ENCODE measurements at regions not wholly inside any gene's neighbourhood (a gene's known extent, or its start where the extent isn't known, plus 50 kb on each side); places are given as distances from the start of the nearest gene placed in this dataset.
A peak's percentile ranks its signal among the peaks of the same experiment; 100 is the strongest.

DNA sequence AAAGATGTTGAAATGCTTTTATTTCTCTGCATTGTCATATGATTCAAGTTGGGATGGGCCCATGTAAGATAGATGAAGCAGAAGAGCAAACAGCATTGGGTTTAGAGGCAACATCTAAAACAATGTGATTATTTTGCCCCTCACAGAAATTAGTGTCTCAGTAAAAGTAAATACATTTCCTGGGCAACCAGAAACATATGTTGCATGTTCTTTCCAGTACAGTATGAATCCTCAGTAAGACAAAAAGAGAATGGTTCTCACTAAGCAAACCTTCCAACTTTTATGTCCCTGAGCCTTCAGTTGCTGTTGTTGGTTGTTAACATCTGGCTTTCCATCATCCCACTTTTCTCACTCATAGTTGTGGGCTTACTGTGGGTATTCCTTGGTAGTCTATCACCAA is 222.5 kb upstream of the PRPS1L1 start:
- H3K36me3 ChIP-seq (ENCODE audit: low read depth): no peaks in the 10 kb centered on the region
- H3K27me3 ChIP-seq (replicated peaks; ENCODE audit: insufficient read depth): no peaks in the 10 kb centered on the region
- in situ Hi-C loops (cut with MboI): no loop called here
- no peaks in the 10 kb centered on the region for H3F3A ChIP-seq (ENCODE audit: insufficient read depth)
- no peak overlapping the region for H3K4me2 ChIP-seq (ENCODE audit: unreplicated experiment)
- TF ChIP-seq EZH2 (IDR thresholded peaks at IDR 0.05; ENCODE audit: insufficient read depth, poor library complexity, severe bottlenecking): no peak
- TF ChIP-seq EZH2phosphoT487 (IDR thresholded peaks at IDR 0.05; ENCODE audit: insufficient read depth, low read depth): no peak
- H3K9ac ChIP-seq: no peak overlapping the region
- no peaks in the 10 kb centered on the region for H4K20me1 ChIP-seq (ENCODE audit: insufficient read depth)
- no peaks in the 10 kb centered on the region for H3K79me2 ChIP-seq (ENCODE audit: insufficient read depth)
- H2AFZ ChIP-seq: no peak overlapping the region
- no peak overlapping the region for H3K27ac ChIP-seq
- no peaks in the 10 kb centered on the region for H3K9me2 ChIP-seq (ENCODE audit: insufficient read depth)
- no peaks in the 10 kb centered on the region for H3K9me3 ChIP-seq (ENCODE audit: low read depth)
- H3K4me3 ChIP-seq: no peak overlapping the region
- no peaks in the 10 kb centered on the region for H3K4me1 ChIP-seq (ENCODE audit: insufficient read depth)
- no peak for DNase-seq

DNA sequence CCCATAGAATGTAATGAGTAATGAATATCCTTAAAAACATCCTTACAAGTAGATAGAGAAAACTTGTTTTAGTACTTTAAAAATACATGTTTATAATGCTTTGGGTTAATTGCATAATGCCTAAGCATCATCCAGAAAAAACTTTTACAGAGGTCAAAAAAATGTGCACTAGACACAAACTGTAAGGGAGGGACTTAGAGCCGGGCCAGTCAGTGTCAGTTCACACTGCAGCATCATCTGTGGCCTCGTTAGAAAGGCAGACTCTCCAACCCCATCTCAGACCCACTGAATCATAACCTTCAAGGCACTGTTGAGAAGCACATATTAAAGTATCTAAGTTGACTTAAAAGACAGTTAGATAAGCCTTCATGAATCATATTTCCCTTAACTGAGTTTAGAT is 230.1 kb upstream of the PRPS1L1 start:
- no peak for TF ChIP-seq EZH2 (IDR thresholded peaks at IDR 0.05; ENCODE audit: insufficient read depth, poor library complexity, severe bottlenecking)
- no peak for TF ChIP-seq EZH2phosphoT487 (IDR thresholded peaks at IDR 0.05; ENCODE audit: insufficient read depth, low read depth)
- 19 to 25% methylated on average over 2 of the region's 2 CpGs for WGBS, 2 experiments (ENCODE audit: low coverage in 1 of 2, low lambda C conversion rate in 2 of 2, missing lambda C conversion rate in 2 of 2)
- no peak overlapping the region for H3K27ac ChIP-seq
- no peak overlapping the region for H3K9ac ChIP-seq
- H3K4me3 ChIP-seq: no peak overlapping the region
- no peak overlapping the region for H3K4me2 ChIP-seq (ENCODE audit: unreplicated experiment)
- no peaks in the 10 kb centered on the region for H3K79me2 ChIP-seq (ENCODE audit: insufficient read depth)
- H3K36me3 ChIP-seq (ENCODE audit: low read depth): no peaks in the 10 kb centered on the region
- no peaks in the 10 kb centered on the region for H4K20me1 ChIP-seq (ENCODE audit: insufficient read depth)
- in situ Hi-C loops (cut with MboI): no loop called here
- H3F3A ChIP-seq (ENCODE audit: insufficient read depth): no peaks in the 10 kb centered on the region
- H3K9me3 ChIP-seq (ENCODE audit: low read depth): no peaks in the 10 kb centered on the region
- no peaks in the 10 kb centered on the region; the same call in 1 of the 2 replicates for H3K9me2 ChIP-seq (ENCODE audit: insufficient read depth)
- no peak overlapping the region for H2AFZ ChIP-seq
- H3K4me1 ChIP-seq (ENCODE audit: insufficient read depth): no peaks in the 10 kb centered on the region
- no peaks in the 10 kb centered on the region for H3K27me3 ChIP-seq (replicated peaks; ENCODE audit: insufficient read depth)
- DNase-seq: peak; percentile 52

GRCh38 chr7:18262058-18262457 is 233.5 kb upstream of the HDAC9 start:
- H3K9me2 ChIP-seq (ENCODE audit: insufficient read depth): no peaks in the 10 kb centered on the region; the same call in 1 of the 2 replicates
- no peak overlapping the region for H3K9ac ChIP-seq
- H2AFZ ChIP-seq: no peak overlapping the region
- H3K4me1 ChIP-seq (ENCODE audit: insufficient read depth): no peaks in the 10 kb centered on the region
- no peaks in the 10 kb centered on the region for H3K27me3 ChIP-seq (replicated peaks; ENCODE audit: insufficient read depth)
- no peak overlapping the region for H3K4me2 ChIP-seq (ENCODE audit: unreplicated experiment)
- DNase-seq: peak; percentile 16
- H3K36me3 ChIP-seq (ENCODE audit: low read depth): no peaks in the 10 kb centered on the region
- no peaks in the 10 kb centered on the region for H3F3A ChIP-seq (ENCODE audit: insufficient read depth)
- H3K4me3 ChIP-seq: no peak overlapping the region
- TF ChIP-seq EZH2 (IDR thresholded peaks at IDR 0.05; ENCODE audit: insufficient read depth, poor library complexity, severe bottlenecking) (no peak), EZH2phosphoT487 (IDR thresholded peaks at IDR 0.05; ENCODE audit: insufficient read depth, low read depth) (no peak)
- H3K79me2 ChIP-seq (ENCODE audit: insufficient read depth): no peaks in the 10 kb centered on the region
- WGBS, 2 experiments (ENCODE audit: low coverage in 1 of 2, low lambda C conversion rate in 2 of 2, missing lambda C conversion rate in 2 of 2): 0 to 2% methylated on average over 1 of the region's 1 CpG
- H3K9me3 ChIP-seq (ENCODE audit: low read depth): no peaks in the 10 kb centered on the region
- H3K27ac ChIP-seq: no peak overlapping the region
- no peaks in the 10 kb centered on the region for H4K20me1 ChIP-seq (ENCODE audit: insufficient read depth)
- in situ Hi-C loops (cut with MboI): no loop called here

DNA sequence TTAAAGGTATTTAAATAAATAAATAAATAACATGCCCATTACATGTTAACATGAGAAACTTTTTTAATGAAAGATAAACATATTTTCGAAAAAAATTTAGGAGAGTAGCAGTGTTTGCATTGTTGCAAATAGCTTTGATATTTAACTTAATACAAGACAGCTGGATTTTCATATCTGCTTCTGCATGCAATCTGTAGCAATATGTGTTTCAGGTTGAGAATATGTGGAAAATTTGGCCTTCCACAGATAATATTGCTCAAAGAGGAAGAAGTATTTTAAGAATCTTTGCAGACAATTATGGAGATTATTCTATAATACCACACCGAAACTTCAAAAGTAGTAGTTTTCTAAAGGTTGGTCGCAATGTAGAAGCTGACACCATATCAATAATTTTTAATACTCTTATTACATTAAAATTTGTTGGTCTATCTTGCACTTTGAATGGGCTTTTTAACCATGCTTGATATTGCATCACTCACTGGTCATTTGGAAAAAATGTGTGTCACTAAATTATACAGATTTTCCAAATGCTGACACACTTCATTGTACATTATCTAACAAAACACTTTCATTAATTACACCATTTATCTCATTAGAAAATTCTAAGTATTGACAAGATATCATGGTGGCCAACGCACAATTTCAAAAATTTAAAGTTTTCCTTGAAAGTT is 229.8 kb upstream of the HDAC9 start:
- Histone ChIP-seq H4K20me1 (ENCODE audit: insufficient read depth) (no peaks in the 10 kb centered on the region), H3K4me1 (ENCODE audit: insufficient read depth) (no peaks in the 10 kb centered on the region), H2AFZ (no peak overlapping the region), H3K79me2 (ENCODE audit: insufficient read depth) (no peaks in the 10 kb centered on the region), H3K4me3 (no peak overlapping the region), H3K9me2 (ENCODE audit: insufficient read depth) (no peaks in the 10 kb centered on the region; the same call in 1 of the 2 replicates), H3K36me3 (ENCODE audit: low read depth) (no peaks in the 10 kb centered on the region), H3K27me3 (replicated peaks; ENCODE audit: insufficient read depth) (no peaks in the 10 kb centered on the region), H3F3A (ENCODE audit: insufficient read depth) (no peaks in the 10 kb centered on the region), H3K27ac (no peak overlapping the region), H3K4me2 (ENCODE audit: unreplicated experiment) (no peak overlapping the region), H3K9ac (no peak overlapping the region), H3K9me3 (ENCODE audit: low read depth) (no peaks in the 10 kb centered on the region)
- in situ Hi-C loops (cut with MboI): no loop called here
- TF ChIP-seq EZH2 (IDR thresholded peaks at IDR 0.05; ENCODE audit: insufficient read depth, poor library complexity, severe bottlenecking) (no peak), EZH2phosphoT487 (IDR thresholded peaks at IDR 0.05; ENCODE audit: insufficient read depth, low read depth) (no peak)
- peak; percentile 25 for DNase-seq
- 39 to 44% methylated on average over 4 of the region's 4 CpGs for WGBS, 2 experiments (ENCODE audit: low coverage in 1 of 2, low lambda C conversion rate in 2 of 2, missing lambda C conversion rate in 2 of 2)

DNA sequence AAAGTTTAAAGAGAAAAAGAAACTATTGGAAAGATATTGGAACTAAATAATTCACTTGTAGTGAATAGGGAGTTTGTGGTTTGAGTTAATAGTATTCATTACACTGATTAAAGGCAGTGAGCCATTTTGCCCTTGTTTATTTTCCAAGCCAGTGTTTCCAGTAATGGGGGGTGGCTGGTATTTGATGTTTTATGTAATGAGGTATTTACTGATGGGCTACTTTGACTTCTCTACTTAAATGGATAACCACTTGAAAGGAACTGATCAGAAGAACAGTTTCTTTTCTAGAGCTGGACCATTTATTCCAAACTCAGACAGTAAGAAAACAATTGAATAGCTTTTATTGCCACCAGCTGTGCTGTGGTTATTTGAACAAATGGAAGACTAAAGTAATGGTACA is 227.0 kb upstream of the HDAC9 start:
- H3F3A ChIP-seq (ENCODE audit: insufficient read depth): no peaks in the 10 kb centered on the region
- H3K9ac ChIP-seq: no peak overlapping the region
- H3K9me3 ChIP-seq (ENCODE audit: low read depth): no peaks in the 10 kb centered on the region
- no peak overlapping the region for H3K27ac ChIP-seq
- DNase-seq: no peak
- H3K4me1 ChIP-seq (ENCODE audit: insufficient read depth): no peaks in the 10 kb centered on the region
- H4K20me1 ChIP-seq (ENCODE audit: insufficient read depth): no peaks in the 10 kb centered on the region
- H3K4me2 ChIP-seq (ENCODE audit: unreplicated experiment): no peak overlapping the region
- no peaks in the 10 kb centered on the region for H3K9me2 ChIP-seq (ENCODE audit: insufficient read depth)
- no peaks in the 10 kb centered on the region for H3K27me3 ChIP-seq (replicated peaks; ENCODE audit: insufficient read depth)
- no peak overlapping the region for H2AFZ ChIP-seq
- H3K36me3 ChIP-seq (ENCODE audit: low read depth): no peaks in the 10 kb centered on the region
- in situ Hi-C loops (cut with MboI): no loop called here
- no peak overlapping the region for H3K4me3 ChIP-seq
- H3K79me2 ChIP-seq (ENCODE audit: insufficient read depth): no peaks in the 10 kb centered on the region
- no peak for TF ChIP-seq EZH2phosphoT487 (IDR thresholded peaks at IDR 0.05; ENCODE audit: insufficient read depth, low read depth)
